HG03060 (cell line): ENCODE measurements at regions not wholly inside any gene's neighbourhood (a gene's known extent, or its start where the extent isn't known, plus 50 kb on each side); places are given as distances from the start of the nearest gene placed in this dataset.
A peak's percentile ranks its signal among the peaks of the same experiment; 100 is the strongest.

Source experiments
- ATAC-seq: cut with Tn5 transposase; IDR thresholded peaks from one replicate; pipeline ENCODE4 v1.9.1; 2021; ENCODE audit warnings: low read depth, moderate number of reproducible peaks; ENCODE audit not compliant: unreplicated experiment

GRCh38 chr2:64196963-64197362, 52.7 kb upstream of the PELI1 start:
- ATAC-seq: no peak

GRCh38 chr2:64201151-64201550, 56.9 kb upstream of the PELI1 start:
- no peak for ATAC-seq

GRCh38 chr2:64202206-64202845, 58.1 kb upstream of the PELI1 start:
- no peak for ATAC-seq

- ATAC-seq: no peak
These were observed 59.1 kb upstream of the PELI1 start for GRCh38 chr2:64203131-64203857.

- ATAC-seq: peak; percentile 48
These were observed 59.8 kb upstream of the PELI1 start for GRCh38 chr2:64203858-64204632.

- no peak for ATAC-seq
These were observed 60.5 kb upstream of the PELI1 start for GRCh38 chr2:64204703-64205102.

- ATAC-seq: no peak
These were observed 61.2 kb upstream of the PELI1 start for GRCh38 chr2:64205415-64205814.

GRCh38 chr2:64207573-64207972, 63.4 kb upstream of the PELI1 start:
- no peak for ATAC-seq

- no peak for ATAC-seq
These were observed 66.6 kb upstream of the PELI1 start for GRCh38 chr2:64210816-64211215.

GRCh38 chr2:64211276-64211921, 67.2 kb upstream of the PELI1 start:
- no peak for ATAC-seq

GRCh38 chr2:64212346-64212745, 68.1 kb upstream of the PELI1 start:
- no peak for ATAC-seq

- peak; percentile 27 for ATAC-seq
These were observed 68.6 kb upstream of the PELI1 start for GRCh38 chr2:64212801-64213321.

GRCh38 chr2:64213532-64214275, 69.5 kb upstream of the PELI1 start:
- ATAC-seq: peak; percentile 16

GRCh38 chr2:64214281-64215115, 70.3 kb upstream of the PELI1 start:
- ATAC-seq: peak; percentile 44

GRCh38 chr2:64217198-64217869, 73.1 kb upstream of the PELI1 start:
- ATAC-seq: no peak

- ATAC-seq: no peak
These were observed 74.0 kb upstream of the PELI1 start for GRCh38 chr2:64218137-64218802.

GRCh38 chr2:64219149-64219548, 74.9 kb upstream of the PELI1 start:
- ATAC-seq: no peak

GRCh38 chr2:64220265-64220664, 76.0 kb upstream of the PELI1 start:
- ATAC-seq: no peak
